IMR-90 (cell line): ENCODE measurements at regions not wholly inside any gene's neighbourhood (a gene's known extent, or its start where the extent isn't known, plus 50 kb on each side); places are given as distances from the start of the nearest gene placed in this dataset.

Experiments used
- ATAC-seq: fragments of 200-7000 bp; cut with Tn5 transposase; 2 replicates; pipeline ENCODE4 v1.9.1; 2020; ENCODE audit warnings: low read depth, mild to moderate bottlenecking, moderate library complexity
- BruUV-seq: library from RNA; stranded (reverse); fragments of 400-500 nt; replicated peaks from 2 replicates; lab custom pipeline; 2021; lab: Mats Ljungman, UMichigan
- CTCF ChIA-PET: fragments of 300-600 bp; formaldehyde crosslinking; extraction: SDS; loops from one replicate; lab custom pipeline; 2021; ENCODE audit warnings: antibody characterized with exemption; lab: Yijun Ruan, JAX
- POLR2A ChIA-PET: fragments of 300-600 bp; sonication (Branson Sonifier 250); formaldehyde crosslinking; loops from one replicate; lab custom pipeline; 2022; ENCODE audit warnings: antibody characterized with exemption; ENCODE audit not compliant: unreplicated experiment; lab: Charles Lee
- DNase-seq: peaks from one replicate; pipeline ENCODE4 v3.0.0; 2013
- H2AFZ ChIP-seq: replicated peaks from 2 replicates; pipeline ENCODE3; 2013; ENCODE audit warnings: low read length, mild to moderate bottlenecking; ENCODE audit not compliant: poor library complexity
- H2AK5ac ChIP-seq: 2 replicates; pipeline ENCODE4 v1.6.1; 2013; ENCODE audit warnings: low read depth, low read length, inconsistent platforms
- H2AK9ac ChIP-seq: replicated peaks from 2 replicates; pipeline ENCODE3; 2013; ENCODE audit warnings: mild to moderate bottlenecking, low read depth, low read length, moderate library complexity; ENCODE audit not compliant: poor library complexity
- H2BK120ac ChIP-seq: 2 replicates; pipeline ENCODE4 v1.6.1; 2013; ENCODE audit warnings: low read depth, low read length, inconsistent platforms
- H2BK15ac ChIP-seq: 3 replicates; pipeline ENCODE4 v1.6.1; 2013; ENCODE audit warnings: low read depth, low read length, inconsistent platforms
- H2BK20ac ChIP-seq: 2 replicates; pipeline ENCODE4 v1.6.1; 2013; ENCODE audit warnings: low read depth, mild to moderate bottlenecking, inconsistent platforms, low read length, moderate library complexity
- H2BK5ac ChIP-seq: 2 replicates; pipeline ENCODE4 v1.6.1; 2013; ENCODE audit warnings: mild to moderate bottlenecking, low read depth, low read length, inconsistent platforms; ENCODE audit not compliant: poor library complexity, severe bottlenecking
- H3K14ac ChIP-seq: replicated peaks from 2 replicates; pipeline ENCODE4 v1.6.1; 2013; ENCODE audit warnings: low read depth, low read length, inconsistent platforms
- H3K18ac ChIP-seq: 2 replicates; pipeline ENCODE4 v1.6.1; 2013; ENCODE audit warnings: low read depth, low read length, control low read depth
- H3K23ac ChIP-seq: 2 replicates; pipeline ENCODE4 v1.6.1; 2013; ENCODE audit warnings: low read depth, low read length, inconsistent platforms
- H3K27ac ChIP-seq: 2 replicates; pipeline ENCODE4 v1.5.1; 2013; ENCODE audit warnings: mild to moderate bottlenecking, control low read depth, low read length; ENCODE audit not compliant: insufficient read depth
- H3K27me3 ChIP-seq: 2 replicates; pipeline ENCODE4 v1.6.1; 2013; ENCODE audit warnings: low read length; ENCODE audit not compliant: control insufficient read depth, insufficient read depth
- H3K36me3 ChIP-seq: 2 replicates; pipeline ENCODE4 v1.6.1; 2013; ENCODE audit warnings: low read length, mixed read lengths; ENCODE audit not compliant: control insufficient read depth, insufficient read depth
- H3K4ac ChIP-seq: 2 replicates; pipeline ENCODE4 v1.6.1; 2013; ENCODE audit warnings: low read depth, low read length, inconsistent platforms
- H3K4me1 ChIP-seq: 2 replicates; pipeline ENCODE4 v1.6.1; 2013; ENCODE audit warnings: low read length, mixed read lengths; ENCODE audit not compliant: control insufficient read depth, insufficient read depth
- H3K4me2 ChIP-seq: 2 replicates; pipeline ENCODE4 v1.6.1; 2013; ENCODE audit warnings: low read depth, mild to moderate bottlenecking, control low read depth, low read length, moderate library complexity
- H3K4me3 ChIP-seq: 2 replicates; pipeline ENCODE4 v1.5.1; 2013; ENCODE audit warnings: low read depth, mild to moderate bottlenecking, control low read depth, low read length, moderate library complexity; ENCODE audit not compliant: insufficient read depth
- H3K56ac ChIP-seq: 2 replicates; pipeline ENCODE4 v1.6.1; 2013; ENCODE audit warnings: low read length, inconsistent platforms; ENCODE audit not compliant: insufficient read depth; ENCODE audit errors: extremely low read depth
- H3K79me1 ChIP-seq, 2 experiments: 2 replicates each; pipeline ENCODE4 v1.6.1; 2013; ENCODE audit warnings: low read length in 2 of 2, inconsistent platforms in 1 of 2, low read depth in 1 of 2
- H3K9ac ChIP-seq: 2 replicates; pipeline ENCODE4 v1.6.1; 2013; ENCODE audit warnings: low read depth, low read length, control low read depth
- H3K9me1 ChIP-seq: 2 replicates; pipeline ENCODE4 v1.6.1; 2013; ENCODE audit warnings: low read length, inconsistent platforms; ENCODE audit not compliant: insufficient read depth
- H3K9me3 ChIP-seq: 2 replicates; pipeline ENCODE4 v1.6.1; 2013; ENCODE audit warnings: low read length; ENCODE audit not compliant: control insufficient read depth, insufficient read depth
- H4K20me1 ChIP-seq: 2 replicates; pipeline ENCODE4 v1.6.1; 2013; ENCODE audit warnings: low read length, inconsistent platforms; ENCODE audit not compliant: insufficient read depth
- H4K5ac ChIP-seq: 2 replicates; pipeline ENCODE4 v1.6.1; 2013; ENCODE audit warnings: mild to moderate bottlenecking, low read depth, low read length, control low read depth
- H4K8ac ChIP-seq, 2 experiments: 2 replicates each; pipeline ENCODE4 v1.6.1; 2013; ENCODE audit warnings: low read depth in 2 of 2, low read length in 2 of 2, control low read depth in 1 of 2, inconsistent platforms in 1 of 2
- H4K91ac ChIP-seq: 2 replicates; pipeline ENCODE4 v1.6.1; 2013; ENCODE audit warnings: low read depth, low read length, inconsistent platforms; ENCODE audit not compliant: insufficient read depth
- FOS ChIP-seq: fragments of 150-350 bp; IDR thresholded peaks from 2 replicates; pipeline ENCODE4 v1.6.1; 2016; ENCODE audit warnings: low read depth, low read length
- MAFK ChIP-seq: IDR thresholded peaks from 2 replicates; pipeline ENCODE4 v1.6.1; 2012; ENCODE audit warnings: low read depth, low read length, improper control_type of control experiment
- POLR2A ChIP-seq: IDR thresholded peaks from 2 replicates; pipeline ENCODE4 v1.6.1; 2012; ENCODE audit warnings: mild to moderate bottlenecking, low read depth, low read length
- WGBS, 2 experiments: methylation state at CpG; one replicate each; pipeline versions ENCODE4 v1.1.5 to v1.1.7; 2013; ENCODE audit warnings: missing lambda C conversion rate in 2 of 2; ENCODE audit not compliant: insufficient read length in 1 of 2; ENCODE audit errors: extremely low coverage in 2 of 2; 5-methylcytosine and 5-hydroxymethylcytosine counted together
- dilution Hi-C: fragments of 300-500 bp; cut with HindIII; formaldehyde crosslinking; loops from one replicate; pipeline ENCODE4 v1.14.3; 2018; ENCODE audit warnings: low sequenced_read_pairs; ENCODE audit not compliant: unreplicated experiment
- in situ Hi-C: fragments of 300-500 bp; cut with MboI; formaldehyde crosslinking; loops from 3 replicates; pipeline ENCODE4 v1.14.3; 2019; ENCODE audit warnings: low sequenced_read_pairs, inconsistent platforms, mixed read lengths
- intact Hi-C: fragments of 100-400 bp; cut with micrococcal nuclease; formaldehyde crosslinking; loops from 2 replicates; pipeline ENCODE4 v1.10.0; 2022

GRCh38 chr2:42110641-42111322 lies 58.4 kb upstream of the EML4 start:
- TF ChIP-seq MAFK, result no peak
- no peak for TF ChIP-seq POLR2A
- no peak for TF ChIP-seq FOS
- H2BK5ac ChIP-seq, result no peak overlapping the region
- H3K18ac ChIP-seq, result no peak overlapping the region
- BruUV-seq, result no TSS peak
- 0 out of 2 replicates have a peak overlapping the region, but pooled peaks have one; percentile 1 for H2BK120ac ChIP-seq
- no peaks in the 10 kb centered on the region for H3K9me1 ChIP-seq
- peak overlapping the region; percentile 50 for H2AFZ ChIP-seq
- no peaks in the 10 kb centered on the region for H3K9me3 ChIP-seq
- POLR2A ChIA-PET, result no interaction called here
- dilution Hi-C loops, result no loop called here
- H3K27me3 ChIP-seq, result 0 out of 2 replicates have a peak, but pooled peaks cover 2% of the 10 kb centered on the region
- H4K91ac ChIP-seq, result no peak overlapping the region
- whole genome bisulfite sequencing, 2 experiments, result 60% methylated on average over 10 of the region's 12 CpGs; no CpG with 5 or more reads in 1 of the 2 experiments
- in situ Hi-C loops, result no loop called here
- no peak overlapping the region for H4K5ac ChIP-seq
- no peaks in the 10 kb centered on the region for H3K36me3 ChIP-seq
- H3K79me1 ChIP-seq, result no peaks in the 10 kb centered on the region
- no peak overlapping the region for H3K27ac ChIP-seq
- no peak overlapping the region for H2AK5ac ChIP-seq
- no peak overlapping the region for H3K56ac ChIP-seq
- CTCF ChIA-PET, result no interaction called here
- H3K14ac ChIP-seq, result no peak overlapping the region
- H4K8ac ChIP-seq, result no peak overlapping the region
- H2AK9ac ChIP-seq, result peak overlapping the region; percentile 14
- ATAC-seq (peak; percentile 96), DNase-seq (peak; percentile 70)
- no peak overlapping the region for H2BK20ac ChIP-seq
- H2BK15ac ChIP-seq, result no peak overlapping the region
- intact Hi-C loops, result no loop called here
- H3K4ac ChIP-seq, result no peak overlapping the region
- H3K4me2 ChIP-seq, result no peak overlapping the region
- H3K23ac ChIP-seq, result no peak overlapping the region
- no peak overlapping the region for H3K4me3 ChIP-seq
- H3K9ac ChIP-seq, result no peak overlapping the region
- peaks cover 3% of the 10 kb centered on the region; the same call in 1 of the 2 replicates for H3K4me1 ChIP-seq
- H4K20me1 ChIP-seq, result no peaks in the 10 kb centered on the region
